ENCODE measurements at regions not wholly inside any gene's neighbourhood (a gene's known extent, or its start where the extent isn't known, plus 50 kb on each side); places are given as distances from the start of the nearest gene placed in this dataset.

DNA sequence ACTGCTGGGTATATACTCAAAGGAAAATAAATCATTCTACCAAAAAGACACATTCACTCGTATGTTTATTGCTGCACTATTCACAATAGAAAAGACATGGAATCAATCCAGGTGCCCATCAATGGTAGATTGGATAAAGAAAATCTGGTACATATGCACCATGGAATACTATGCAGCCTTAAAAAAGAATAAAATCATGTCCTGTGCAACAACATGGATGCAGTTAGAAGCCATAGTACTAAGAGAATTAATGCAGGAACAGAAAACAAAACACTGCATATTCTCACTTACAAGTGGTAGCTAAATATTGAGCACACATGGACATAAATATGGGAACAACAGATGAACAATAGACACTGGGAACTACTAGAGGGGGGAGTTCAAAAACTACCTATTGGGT, 96.3 kb downstream of the FAM76B start (continued):
- TF ChIP-seq, protein P1, sequence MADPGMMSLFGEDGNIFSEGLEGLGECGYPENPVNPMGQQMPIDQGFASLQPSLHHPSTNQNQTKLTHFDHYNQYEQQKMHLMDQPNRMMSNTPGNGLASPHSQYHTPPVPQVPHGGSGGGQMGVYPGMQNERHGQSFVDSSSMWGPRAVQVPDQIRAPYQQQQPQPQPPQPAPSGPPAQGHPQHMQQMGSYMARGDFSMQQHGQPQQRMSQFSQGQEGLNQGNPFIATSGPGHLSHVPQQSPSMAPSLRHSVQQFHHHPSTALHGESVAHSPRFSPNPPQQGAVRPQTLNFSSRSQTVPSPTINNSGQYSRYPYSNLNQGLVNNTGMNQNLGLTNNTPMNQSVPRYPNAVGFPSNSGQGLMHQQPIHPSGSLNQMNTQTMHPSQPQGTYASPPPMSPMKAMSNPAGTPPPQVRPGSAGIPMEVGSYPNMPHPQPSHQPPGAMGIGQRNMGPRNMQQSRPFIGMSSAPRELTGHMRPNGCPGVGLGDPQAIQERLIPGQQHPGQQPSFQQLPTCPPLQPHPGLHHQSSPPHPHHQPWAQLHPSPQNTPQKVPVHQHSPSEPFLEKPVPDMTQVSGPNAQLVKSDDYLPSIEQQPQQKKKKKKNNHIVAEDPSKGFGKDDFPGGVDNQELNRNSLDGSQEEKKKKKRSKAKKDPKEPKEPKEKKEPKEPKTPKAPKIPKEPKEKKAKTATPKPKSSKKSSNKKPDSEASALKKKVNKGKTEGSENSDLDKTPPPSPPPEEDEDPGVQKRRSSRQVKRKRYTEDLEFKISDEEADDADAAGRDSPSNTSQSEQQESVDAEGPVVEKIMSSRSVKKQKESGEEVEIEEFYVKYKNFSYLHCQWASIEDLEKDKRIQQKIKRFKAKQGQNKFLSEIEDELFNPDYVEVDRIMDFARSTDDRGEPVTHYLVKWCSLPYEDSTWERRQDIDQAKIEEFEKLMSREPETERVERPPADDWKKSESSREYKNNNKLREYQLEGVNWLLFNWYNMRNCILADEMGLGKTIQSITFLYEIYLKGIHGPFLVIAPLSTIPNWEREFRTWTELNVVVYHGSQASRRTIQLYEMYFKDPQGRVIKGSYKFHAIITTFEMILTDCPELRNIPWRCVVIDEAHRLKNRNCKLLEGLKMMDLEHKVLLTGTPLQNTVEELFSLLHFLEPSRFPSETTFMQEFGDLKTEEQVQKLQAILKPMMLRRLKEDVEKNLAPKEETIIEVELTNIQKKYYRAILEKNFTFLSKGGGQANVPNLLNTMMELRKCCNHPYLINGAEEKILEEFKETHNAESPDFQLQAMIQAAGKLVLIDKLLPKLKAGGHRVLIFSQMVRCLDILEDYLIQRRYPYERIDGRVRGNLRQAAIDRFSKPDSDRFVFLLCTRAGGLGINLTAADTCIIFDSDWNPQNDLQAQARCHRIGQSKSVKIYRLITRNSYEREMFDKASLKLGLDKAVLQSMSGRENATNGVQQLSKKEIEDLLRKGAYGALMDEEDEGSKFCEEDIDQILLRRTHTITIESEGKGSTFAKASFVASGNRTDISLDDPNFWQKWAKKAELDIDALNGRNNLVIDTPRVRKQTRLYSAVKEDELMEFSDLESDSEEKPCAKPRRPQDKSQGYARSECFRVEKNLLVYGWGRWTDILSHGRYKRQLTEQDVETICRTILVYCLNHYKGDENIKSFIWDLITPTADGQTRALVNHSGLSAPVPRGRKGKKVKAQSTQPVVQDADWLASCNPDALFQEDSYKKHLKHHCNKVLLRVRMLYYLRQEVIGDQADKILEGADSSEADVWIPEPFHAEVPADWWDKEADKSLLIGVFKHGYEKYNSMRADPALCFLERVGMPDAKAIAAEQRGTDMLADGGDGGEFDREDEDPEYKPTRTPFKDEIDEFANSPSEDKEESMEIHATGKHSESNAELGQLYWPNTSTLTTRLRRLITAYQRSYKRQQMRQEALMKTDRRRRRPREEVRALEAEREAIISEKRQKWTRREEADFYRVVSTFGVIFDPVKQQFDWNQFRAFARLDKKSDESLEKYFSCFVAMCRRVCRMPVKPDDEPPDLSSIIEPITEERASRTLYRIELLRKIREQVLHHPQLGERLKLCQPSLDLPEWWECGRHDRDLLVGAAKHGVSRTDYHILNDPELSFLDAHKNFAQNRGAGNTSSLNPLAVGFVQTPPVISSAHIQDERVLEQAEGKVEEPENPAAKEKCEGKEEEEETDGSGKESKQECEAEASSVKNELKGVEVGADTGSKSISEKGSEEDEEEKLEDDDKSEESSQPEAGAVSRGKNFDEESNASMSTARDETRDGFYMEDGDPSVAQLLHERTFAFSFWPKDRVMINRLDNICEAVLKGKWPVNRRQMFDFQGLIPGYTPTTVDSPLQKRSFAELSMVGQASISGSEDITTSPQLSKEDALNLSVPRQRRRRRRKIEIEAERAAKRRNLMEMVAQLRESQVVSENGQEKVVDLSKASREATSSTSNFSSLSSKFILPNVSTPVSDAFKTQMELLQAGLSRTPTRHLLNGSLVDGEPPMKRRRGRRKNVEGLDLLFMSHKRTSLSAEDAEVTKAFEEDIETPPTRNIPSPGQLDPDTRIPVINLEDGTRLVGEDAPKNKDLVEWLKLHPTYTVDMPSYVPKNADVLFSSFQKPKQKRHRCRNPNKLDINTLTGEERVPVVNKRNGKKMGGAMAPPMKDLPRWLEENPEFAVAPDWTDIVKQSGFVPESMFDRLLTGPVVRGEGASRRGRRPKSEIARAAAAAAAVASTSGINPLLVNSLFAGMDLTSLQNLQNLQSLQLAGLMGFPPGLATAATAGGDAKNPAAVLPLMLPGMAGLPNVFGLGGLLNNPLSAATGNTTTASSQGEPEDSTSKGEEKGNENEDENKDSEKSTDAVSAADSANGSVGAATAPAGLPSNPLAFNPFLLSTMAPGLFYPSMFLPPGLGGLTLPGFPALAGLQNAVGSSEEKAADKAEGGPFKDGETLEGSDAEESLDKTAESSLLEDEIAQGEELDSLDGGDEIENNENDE (IDR thresholded peaks at IDR 0.05; ENCODE audit: insufficient replicate concordance, low read length), result no peak
- TF ChIP-seq, protein P2, sequence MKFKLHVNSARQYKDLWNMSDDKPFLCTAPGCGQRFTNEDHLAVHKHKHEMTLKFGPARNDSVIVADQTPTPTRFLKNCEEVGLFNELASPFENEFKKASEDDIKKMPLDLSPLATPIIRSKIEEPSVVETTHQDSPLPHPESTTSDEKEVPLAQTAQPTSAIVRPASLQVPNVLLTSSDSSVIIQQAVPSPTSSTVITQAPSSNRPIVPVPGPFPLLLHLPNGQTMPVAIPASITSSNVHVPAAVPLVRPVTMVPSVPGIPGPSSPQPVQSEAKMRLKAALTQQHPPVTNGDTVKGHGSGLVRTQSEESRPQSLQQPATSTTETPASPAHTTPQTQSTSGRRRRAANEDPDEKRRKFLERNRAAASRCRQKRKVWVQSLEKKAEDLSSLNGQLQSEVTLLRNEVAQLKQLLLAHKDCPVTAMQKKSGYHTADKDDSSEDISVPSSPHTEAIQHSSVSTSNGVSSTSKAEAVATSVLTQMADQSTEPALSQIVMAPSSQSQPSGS (IDR thresholded peaks at IDR 0.05; ENCODE audit: low read length), result no peak
- TF ChIP-seq HDAC2 (IDR thresholded peaks at IDR 0.05; ENCODE audit: borderline replicate concordance in 1 of 2, low read depth in 2 of 2, low read length in 2 of 2) (no peak), EZH2 (IDR thresholded peaks at IDR 0.05; ENCODE audit: low read depth, low read length, severe bottlenecking) (no peak)
